ENCODE measurements at regions not wholly inside any gene's neighbourhood (a gene's known extent, or its start where the extent isn't known, plus 50 kb on each side); places are given as distances from the start of the nearest gene placed in this dataset.
"Not testable (repeated sequence)": the region's sequence is repeated elsewhere in the genome, so short reads cannot be mapped to it uniquely, and the experiment has no call there.

DNA sequence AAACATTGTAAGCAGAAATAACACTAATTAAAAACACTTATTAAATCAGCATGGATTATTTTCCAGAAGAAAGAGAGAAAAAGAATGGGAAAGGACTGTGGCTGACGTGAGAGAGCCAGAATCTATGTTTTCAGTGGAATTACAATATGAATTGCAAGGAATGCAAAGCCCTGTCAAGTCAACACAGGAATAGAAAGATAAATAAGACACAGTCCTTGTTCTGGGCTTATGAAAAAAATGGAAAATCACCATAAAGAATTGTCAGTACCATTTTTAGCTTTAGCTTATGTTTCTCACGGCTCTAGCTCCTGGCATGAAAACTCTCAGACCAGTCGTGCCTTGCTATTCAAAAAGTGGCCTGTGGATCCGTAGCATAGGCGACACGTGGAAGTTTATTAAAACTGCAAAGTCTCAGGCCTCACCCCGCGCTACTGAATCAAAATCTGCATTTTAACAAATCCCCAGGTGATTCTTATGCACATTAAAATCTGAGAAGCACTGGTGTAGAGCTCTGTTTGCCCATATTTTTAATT lies 549.1 kb downstream of the RPS29 start:
- no peak for TF ChIP-seq EZH2 (IDR thresholded peaks at IDR 0.05; ENCODE audit: borderline replicate concordance, low read length)
- TF ChIP-seq, protein P1, sequence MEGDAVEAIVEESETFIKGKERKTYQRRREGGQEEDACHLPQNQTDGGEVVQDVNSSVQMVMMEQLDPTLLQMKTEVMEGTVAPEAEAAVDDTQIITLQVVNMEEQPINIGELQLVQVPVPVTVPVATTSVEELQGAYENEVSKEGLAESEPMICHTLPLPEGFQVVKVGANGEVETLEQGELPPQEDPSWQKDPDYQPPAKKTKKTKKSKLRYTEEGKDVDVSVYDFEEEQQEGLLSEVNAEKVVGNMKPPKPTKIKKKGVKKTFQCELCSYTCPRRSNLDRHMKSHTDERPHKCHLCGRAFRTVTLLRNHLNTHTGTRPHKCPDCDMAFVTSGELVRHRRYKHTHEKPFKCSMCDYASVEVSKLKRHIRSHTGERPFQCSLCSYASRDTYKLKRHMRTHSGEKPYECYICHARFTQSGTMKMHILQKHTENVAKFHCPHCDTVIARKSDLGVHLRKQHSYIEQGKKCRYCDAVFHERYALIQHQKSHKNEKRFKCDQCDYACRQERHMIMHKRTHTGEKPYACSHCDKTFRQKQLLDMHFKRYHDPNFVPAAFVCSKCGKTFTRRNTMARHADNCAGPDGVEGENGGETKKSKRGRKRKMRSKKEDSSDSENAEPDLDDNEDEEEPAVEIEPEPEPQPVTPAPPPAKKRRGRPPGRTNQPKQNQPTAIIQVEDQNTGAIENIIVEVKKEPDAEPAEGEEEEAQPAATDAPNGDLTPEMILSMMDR (IDR thresholded peaks at IDR 0.05; ENCODE audit: low read length): no peak
- H3K4me1 ChIP-seq (ENCODE audit: insufficient read depth, low read length, severe bottlenecking): no peaks in the 10 kb centered on the region
- no peaks in the 10 kb centered on the region for H3K27me3 ChIP-seq (ENCODE audit: insufficient read depth, low read length)
- H3K79me2 ChIP-seq (ENCODE audit: insufficient read depth, low read length): no peaks in the 10 kb centered on the region
- no peak overlapping the region for H3K9ac ChIP-seq (ENCODE audit: low read length)
- no peaks in the 10 kb centered on the region for H3K36me3 ChIP-seq (ENCODE audit: insufficient read depth, low read length)
- H2AFZ ChIP-seq (ENCODE audit: low read length): no peak overlapping the region
- H3K27ac ChIP-seq (ENCODE audit: low read depth, low read length, poor library complexity, severe bottlenecking): no peak overlapping the region
- no peaks in the 10 kb centered on the region for H4K20me1 ChIP-seq (ENCODE audit: insufficient read depth, low read length)
- no peaks in the 10 kb centered on the region for H3K9me3 ChIP-seq (ENCODE audit: low read length)
- H3K9me2 ChIP-seq (ENCODE audit: low read depth, low read length): no peaks in the 10 kb centered on the region
- H3K4me2 ChIP-seq (ENCODE audit: low read length): no peak overlapping the region
- no peaks in the 10 kb centered on the region for H3F3A ChIP-seq (ENCODE audit: insufficient read depth, low read length)
- H3K4me3 ChIP-seq (ENCODE audit: low read depth, low read length, poor library complexity, severe bottlenecking): no peak overlapping the region

DNA sequence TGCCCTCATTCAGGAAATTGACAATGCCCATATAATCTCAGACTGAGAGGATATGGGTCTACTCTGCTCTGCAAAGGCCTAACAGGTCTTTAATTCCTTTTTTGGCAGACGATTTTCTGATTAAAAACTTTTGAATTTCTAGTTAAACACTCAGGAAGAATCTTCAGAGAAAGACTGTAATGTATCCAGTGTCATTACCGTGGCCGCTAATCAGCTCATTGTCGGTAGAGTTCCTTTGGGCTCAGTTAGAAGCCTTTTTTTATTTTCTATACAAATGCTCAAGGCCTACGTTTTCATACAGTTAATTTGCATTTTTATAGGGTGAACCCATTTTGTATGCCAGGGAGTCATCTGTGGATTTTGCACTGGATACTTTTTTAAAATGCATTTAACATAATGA lies 549.9 kb downstream of the RPS29 start:
- TF ChIP-seq, protein P1 (IDR thresholded peaks at IDR 0.05; ENCODE audit: low read length): no peak
- Histone ChIP-seq H3F3A (ENCODE audit: insufficient read depth, low read length) (no peaks in the 10 kb centered on the region), H3K36me3 (ENCODE audit: insufficient read depth, low read length) (no peaks in the 10 kb centered on the region)

DNA sequence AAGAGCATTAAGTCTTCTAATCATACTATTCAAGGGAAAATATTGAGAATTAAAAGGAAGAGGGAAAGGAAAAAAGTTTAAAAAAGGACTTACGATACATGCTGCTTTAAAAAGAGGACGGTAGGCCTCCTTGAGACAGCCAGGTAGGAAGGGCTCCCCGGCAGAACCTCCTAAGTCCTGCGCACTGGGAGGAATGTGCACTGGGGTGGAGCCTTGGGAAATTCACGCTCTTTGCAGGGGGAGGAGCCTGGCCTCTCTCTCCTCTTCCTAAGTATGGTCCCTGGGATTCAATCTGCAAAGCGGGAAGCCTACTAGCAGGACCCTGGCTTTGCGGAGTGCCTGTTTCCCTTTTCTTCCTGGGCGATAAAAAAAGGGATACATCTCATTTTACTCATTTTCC lies 553.0 kb downstream of the RPS29 start:
- H3K27me3 ChIP-seq (ENCODE audit: insufficient read depth, low read length): no peaks in the 10 kb centered on the region
- H3K27ac ChIP-seq (ENCODE audit: low read depth, low read length, poor library complexity, severe bottlenecking): no peak overlapping the region
- H3K36me3 ChIP-seq (ENCODE audit: insufficient read depth, low read length): no peaks in the 10 kb centered on the region
- H3K4me2 ChIP-seq (ENCODE audit: low read length): no peak overlapping the region
- no peaks in the 10 kb centered on the region for H4K20me1 ChIP-seq (ENCODE audit: insufficient read depth, low read length)
- H3F3A ChIP-seq (ENCODE audit: insufficient read depth, low read length): no peaks in the 10 kb centered on the region
- no peak overlapping the region for H3K4me3 ChIP-seq (ENCODE audit: low read depth, low read length, poor library complexity, severe bottlenecking)
- H3K9me3 ChIP-seq (ENCODE audit: low read length): no peaks in the 10 kb centered on the region
- no peaks in the 10 kb centered on the region for H3K79me2 ChIP-seq (ENCODE audit: insufficient read depth, low read length)
- H2AFZ ChIP-seq (ENCODE audit: low read length): no peak overlapping the region
- H3K9me2 ChIP-seq (ENCODE audit: low read depth, low read length): no peaks in the 10 kb centered on the region
- H3K9ac ChIP-seq (ENCODE audit: low read length): no peak overlapping the region
- TF ChIP-seq EZH2 (IDR thresholded peaks at IDR 0.05; ENCODE audit: borderline replicate concordance, low read length): no peak
- TF ChIP-seq, protein P1 (IDR thresholded peaks at IDR 0.05; ENCODE audit: low read length): no peak
- H3K4me1 ChIP-seq (ENCODE audit: insufficient read depth, low read length, severe bottlenecking): no peaks in the 10 kb centered on the region

More for the DNA sequence above, 549.9 kb downstream of the RPS29 start:
- Histone ChIP-seq H4K20me1 (ENCODE audit: insufficient read depth, low read length) (no peaks in the 10 kb centered on the region), H3K9me3 (ENCODE audit: low read length) (no peaks in the 10 kb centered on the region), H2AFZ (ENCODE audit: low read length) (no peak overlapping the region), H3K27me3 (ENCODE audit: insufficient read depth, low read length) (no peaks in the 10 kb centered on the region), H3K9ac (ENCODE audit: low read length) (no peak overlapping the region), H3K79me2 (ENCODE audit: insufficient read depth, low read length) (no peaks in the 10 kb centered on the region), H3K4me1 (ENCODE audit: insufficient read depth, low read length, severe bottlenecking) (no peaks in the 10 kb centered on the region), H3K9me2 (ENCODE audit: low read depth, low read length) (no peaks in the 10 kb centered on the region), H3K27ac (ENCODE audit: low read depth, low read length, poor library complexity, severe bottlenecking) (no peak overlapping the region), H3K4me2 (ENCODE audit: low read length) (no peak overlapping the region), H3K4me3 (ENCODE audit: low read depth, low read length, poor library complexity, severe bottlenecking) (no peak overlapping the region)

DNA sequence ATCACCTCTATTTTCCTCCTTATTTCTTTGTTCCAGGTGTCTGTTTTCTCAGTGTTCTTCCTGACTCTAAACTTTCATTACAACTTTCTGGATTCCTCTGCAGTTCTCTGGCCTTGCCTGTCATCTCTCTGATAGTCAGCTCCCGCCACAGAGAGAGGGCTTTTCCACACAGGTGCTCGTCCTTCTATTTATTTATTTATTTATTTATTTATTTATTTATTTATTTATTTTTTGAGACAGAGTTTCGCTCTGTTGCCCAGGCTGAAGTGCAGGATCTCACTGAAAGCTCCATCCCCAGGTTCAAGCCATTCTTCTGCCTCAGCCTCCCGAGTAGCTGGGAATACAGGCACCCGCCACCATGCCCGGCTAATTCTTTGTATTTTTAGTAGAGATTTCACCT lies 554.5 kb downstream of the RPS29 start:
- not testable (repeated sequence) for H3F3A ChIP-seq (ENCODE audit: insufficient read depth, low read length); H3K9me2 ChIP-seq (ENCODE audit: low read depth, low read length); H3K9ac ChIP-seq (ENCODE audit: low read length); H3K79me2 ChIP-seq (ENCODE audit: insufficient read depth, low read length); H3K4me2 ChIP-seq (ENCODE audit: low read length); H3K27me3 ChIP-seq (ENCODE audit: insufficient read depth, low read length); H2AFZ ChIP-seq (ENCODE audit: low read length); H3K4me1 ChIP-seq (ENCODE audit: insufficient read depth, low read length, severe bottlenecking); H3K9me3 ChIP-seq (ENCODE audit: low read length); H3K4me3 ChIP-seq (ENCODE audit: low read depth, low read length, poor library complexity, severe bottlenecking); H3K27ac ChIP-seq (ENCODE audit: low read depth, low read length, poor library complexity, severe bottlenecking); H3K36me3 ChIP-seq (ENCODE audit: insufficient read depth, low read length); H4K20me1 ChIP-seq (ENCODE audit: insufficient read depth, low read length)
